ENCODE measurements at regions not wholly inside any gene's neighbourhood (a gene's known extent, or its start where the extent isn't known, plus 50 kb on each side); places are given as distances from the start of the nearest gene placed in this dataset.

DNA sequence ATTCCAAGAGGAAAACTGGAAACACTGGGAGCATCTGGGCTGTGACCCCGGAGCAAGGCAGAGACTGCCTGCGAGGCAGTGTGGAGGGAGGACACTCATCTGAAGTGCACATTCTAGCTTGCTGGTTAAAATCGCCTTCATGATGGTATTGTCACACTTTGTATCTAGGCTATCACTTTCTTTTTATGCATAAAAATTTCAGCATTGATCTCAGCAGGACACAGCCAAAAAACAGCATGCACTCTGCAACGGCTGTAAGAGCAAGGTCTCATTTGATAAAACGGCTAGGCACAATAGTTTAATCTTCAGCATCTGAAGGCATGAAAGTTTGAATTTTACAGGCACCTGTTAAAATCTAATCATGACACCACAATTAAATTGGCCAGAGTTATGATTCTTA, 110.8 kb upstream of the IRX1 start:
- no peak overlapping the region for H3K4me2 ChIP-seq (ENCODE audit: extremely low read depth, insufficient read depth, low read length)
- H4K20me1 ChIP-seq (ENCODE audit: control insufficient read depth, extremely low read depth, insufficient read depth, low read length), result no peaks in the 10 kb centered on the region
- no peaks in the 10 kb centered on the region for H3K36me3 ChIP-seq (ENCODE audit: control insufficient read depth, insufficient read depth, low read length)
- H3K27me3 ChIP-seq (ENCODE audit: control insufficient read depth, insufficient read depth, low read length), result no peaks in the 10 kb centered on the region
- no peaks in the 10 kb centered on the region for H3K9me3 ChIP-seq (ENCODE audit: control insufficient read depth, insufficient read depth, low read depth, low read length)
- no peak overlapping the region for H2AFZ ChIP-seq (ENCODE audit: low read length)
- TF ChIP-seq EZH2 (IDR thresholded peaks at IDR 0.05; ENCODE audit: low read length, missing control alignments), result no peak
- TF ChIP-seq CTCF (conservative IDR thresholded peaks at IDR 0.05 in 1 of 2, IDR thresholded peaks at IDR 0.05 in 1 of 2; ENCODE audit: low read depth in 1 of 2, low read length in 2 of 2), result no peak
- no peaks in the 10 kb centered on the region for H3K4me1 ChIP-seq (ENCODE audit: control insufficient read depth, extremely low read depth, insufficient read depth, low read length)
- H3K79me2 ChIP-seq (ENCODE audit: control insufficient read depth, insufficient read depth, low read length), result no peaks in the 10 kb centered on the region
- no peak overlapping the region for H3K27ac ChIP-seq (ENCODE audit: insufficient read depth, low read length)
- H3K9ac ChIP-seq (ENCODE audit: insufficient read depth, low read length), result no peak overlapping the region
- no peak for DNase-seq (ENCODE audit: low read depth in 2 of 2)
- H3K4me3 ChIP-seq (replicated peaks in 1 of 4; ENCODE audit: control extremely low read depth in 1 of 4, insufficient read depth in 1 of 4, low read depth in 3 of 4, low read length in 4 of 4), result no peak overlapping the region

- Histone ChIP-seq H3K4me2 (ENCODE audit: extremely low read depth, insufficient read depth, low read length) (no peak overlapping the region), H3K4me3 (replicated peaks in 1 of 4; ENCODE audit: control extremely low read depth in 1 of 4, insufficient read depth in 1 of 4, low read depth in 3 of 4, low read length in 4 of 4) (no peak overlapping the region), H3K9me3 (ENCODE audit: control insufficient read depth, insufficient read depth, low read depth, low read length) (no peaks in the 10 kb centered on the region), H2AFZ (ENCODE audit: low read length) (no peak overlapping the region), H4K20me1 (ENCODE audit: control insufficient read depth, extremely low read depth, insufficient read depth, low read length) (no peaks in the 10 kb centered on the region), H3K9ac (ENCODE audit: insufficient read depth, low read length) (no peak overlapping the region), H3K27ac (ENCODE audit: insufficient read depth, low read length) (no peak overlapping the region), H3K27me3 (ENCODE audit: control insufficient read depth, insufficient read depth, low read length) (no peaks in the 10 kb centered on the region), H3K4me1 (ENCODE audit: control insufficient read depth, extremely low read depth, insufficient read depth, low read length) (no peaks in the 10 kb centered on the region), H3K36me3 (ENCODE audit: control insufficient read depth, insufficient read depth, low read length) (no peaks in the 10 kb centered on the region), H3K79me2 (ENCODE audit: control insufficient read depth, insufficient read depth, low read length) (no peaks in the 10 kb centered on the region)
- DNase-seq (ENCODE audit: low read depth in 2 of 2), result no peak
- no peak for TF ChIP-seq EZH2 (IDR thresholded peaks at IDR 0.05; ENCODE audit: low read length, missing control alignments)
- TF ChIP-seq CTCF (conservative IDR thresholded peaks at IDR 0.05 in 1 of 2, IDR thresholded peaks at IDR 0.05 in 1 of 2; ENCODE audit: low read depth in 1 of 2, low read length in 2 of 2), result no peak
These were observed 114.5 kb upstream of the IRX1 start for GRCh38 chr5:3481175-3481574.

- H3K4me1 ChIP-seq (ENCODE audit: control insufficient read depth, extremely low read depth, insufficient read depth, low read length), result no peaks in the 10 kb centered on the region
- TF ChIP-seq CTCF (conservative IDR thresholded peaks at IDR 0.05 in 1 of 2, IDR thresholded peaks at IDR 0.05 in 1 of 2; ENCODE audit: low read depth in 1 of 2, low read length in 2 of 2) (no peak), EZH2 (IDR thresholded peaks at IDR 0.05; ENCODE audit: low read length, missing control alignments) (no peak)
- H3K4me2 ChIP-seq (ENCODE audit: extremely low read depth, insufficient read depth, low read length), result no peak overlapping the region
- no peak overlapping the region for H3K9ac ChIP-seq (ENCODE audit: insufficient read depth, low read length)
- H3K9me3 ChIP-seq (ENCODE audit: control insufficient read depth, insufficient read depth, low read depth, low read length), result no peaks in the 10 kb centered on the region
- H4K20me1 ChIP-seq (ENCODE audit: control insufficient read depth, extremely low read depth, insufficient read depth, low read length), result no peaks in the 10 kb centered on the region
- no peak overlapping the region for H2AFZ ChIP-seq (ENCODE audit: low read length)
- DNase-seq (ENCODE audit: low read depth in 2 of 2), result no peak
- no peak overlapping the region for H3K27ac ChIP-seq (ENCODE audit: insufficient read depth, low read length)
- H3K36me3 ChIP-seq (ENCODE audit: control insufficient read depth, insufficient read depth, low read length), result no peaks in the 10 kb centered on the region
- H3K4me3 ChIP-seq (replicated peaks in 1 of 4; ENCODE audit: control extremely low read depth in 1 of 4, insufficient read depth in 1 of 4, low read depth in 3 of 4, low read length in 4 of 4), result no peak overlapping the region
- H3K27me3 ChIP-seq (ENCODE audit: control insufficient read depth, insufficient read depth, low read length), result no peaks in the 10 kb centered on the region
- no peaks in the 10 kb centered on the region for H3K79me2 ChIP-seq (ENCODE audit: control insufficient read depth, insufficient read depth, low read length)
These were observed 120.0 kb upstream of the IRX1 start for GRCh38 chr5:3475674-3476073.
